SK-N-SH treated with all-trans-retinoic acid at 6 μM for 48 hours (cell line): ENCODE measurements at regions not wholly inside any gene's neighbourhood (a gene's known extent, or its start where the extent isn't known, plus 50 kb on each side); places are given as distances from the start of the nearest gene placed in this dataset.

Source experiments
- ARNTL ChIP-seq: fragments of 450-650 bp; formaldehyde crosslinking; IDR thresholded peaks from 2 replicates; pipeline ENCODE4 v1.5.0; 2020; ENCODE audit warnings: low read depth, mild to moderate bottlenecking, moderate library complexity, borderline replicate concordance
- CSDC2 ChIP-seq: fragments of 250-450 bp; sonication (Bioruptor Pico); IDR thresholded peaks from 2 replicates; pipeline ENCODE4 v1.5.0; 2020; ENCODE audit warnings: mild to moderate bottlenecking, moderate library complexity
- ESRRG ChIP-seq: fragments of 250-450 bp; sonication (Bioruptor Pico); IDR thresholded peaks from 2 replicates; pipeline ENCODE4 v1.6.1; 2021; ENCODE audit warnings: mild to moderate bottlenecking
- GLIS3 ChIP-seq: fragments of 250-450 bp; sonication (Bioruptor Pico); IDR thresholded peaks from 2 replicates; pipeline ENCODE4 v1.5.0; 2020; ENCODE audit warnings: mild to moderate bottlenecking, moderate library complexity
- OSR1 ChIP-seq: fragments of 250-450 bp; sonication (Bioruptor Pico); IDR thresholded peaks from 2 replicates; pipeline ENCODE4 v1.8.0; 2022; ENCODE audit warnings: moderate library complexity, mild to moderate bottlenecking, inconsistent platforms
- PATZ1 ChIP-seq: fragments of 250-450 bp; sonication (Bioruptor Pico); IDR thresholded peaks from 2 replicates; pipeline ENCODE4 v1.8.0; 2020; ENCODE audit warnings: mild to moderate bottlenecking, moderate library complexity, borderline replicate concordance
- POU6F1 ChIP-seq: fragments of 250-450 bp; sonication (Bioruptor Pico); IDR thresholded peaks from 2 replicates; pipeline ENCODE4 v1.8.0; 2021; ENCODE audit warnings: low read depth, mild to moderate bottlenecking, moderate library complexity, borderline replicate concordance
- TCF4 ChIP-seq: fragments of 250-450 bp; sonication (Bioruptor Pico); IDR thresholded peaks from 2 replicates; pipeline ENCODE4 v1.8.0; 2021; ENCODE audit warnings: mild to moderate bottlenecking, moderate library complexity, borderline replicate concordance
- ZFP3 ChIP-seq: fragments of 250-450 bp; sonication (Bioruptor Pico); IDR thresholded peaks from 2 replicates; pipeline ENCODE4 v1.5.0; 2020; ENCODE audit warnings: mild to moderate bottlenecking, moderate library complexity
- ZFP30 ChIP-seq: fragments of 450-650 bp; formaldehyde crosslinking; IDR thresholded peaks from 2 replicates; pipeline ENCODE4 v1.5.0; 2022; ENCODE audit warnings: mild to moderate bottlenecking, moderate library complexity
- ZNF70 ChIP-seq: fragments of 450-650 bp; formaldehyde crosslinking; IDR thresholded peaks from 2 replicates; pipeline ENCODE4 v1.5.0; 2020; ENCODE audit warnings: mild to moderate bottlenecking, moderate library complexity
- ZNF8 ChIP-seq: fragments of 450-650 bp; formaldehyde crosslinking; IDR thresholded peaks from 2 replicates; pipeline ENCODE4 v1.5.0; 2020; ENCODE audit warnings: mild to moderate bottlenecking, moderate library complexity
- TF ChIP-seq, protein P1 (sequence below): fragments of 250-450 bp; sonication (Bioruptor Pico); IDR thresholded peaks from 2 replicates; pipeline ENCODE4 v1.5.1; 2020; ENCODE audit warnings: low read depth, mild to moderate bottlenecking, moderate library complexity
- TF ChIP-seq, protein P2 (sequence below): fragments of 250-450 bp; sonication (Bioruptor Pico); IDR thresholded peaks from 2 replicates; pipeline ENCODE4 v1.5.1; 2021; ENCODE audit warnings: mild to moderate bottlenecking, moderate library complexity

- TF ChIP-seq ZNF8 (no peak), GLIS3 (CRISPR knock-in tag) (no peak), ESRRG (CRISPR knock-in tag) (no peak), PATZ1 (CRISPR knock-in tag) (no peak), OSR1 (no peak), ZFP3 (CRISPR knock-in tag) (no peak), CSDC2 (CRISPR knock-in tag) (no peak), POU6F1 (CRISPR knock-in tag) (no peak), TCF4 (CRISPR knock-in tag) (no peak), ZNF70 (CRISPR knock-in tag) (no peak), ARNTL (CRISPR knock-in tag) (no peak), ZFP30 (CRISPR knock-in tag) (no peak)
- TF ChIP-seq, protein P1, sequence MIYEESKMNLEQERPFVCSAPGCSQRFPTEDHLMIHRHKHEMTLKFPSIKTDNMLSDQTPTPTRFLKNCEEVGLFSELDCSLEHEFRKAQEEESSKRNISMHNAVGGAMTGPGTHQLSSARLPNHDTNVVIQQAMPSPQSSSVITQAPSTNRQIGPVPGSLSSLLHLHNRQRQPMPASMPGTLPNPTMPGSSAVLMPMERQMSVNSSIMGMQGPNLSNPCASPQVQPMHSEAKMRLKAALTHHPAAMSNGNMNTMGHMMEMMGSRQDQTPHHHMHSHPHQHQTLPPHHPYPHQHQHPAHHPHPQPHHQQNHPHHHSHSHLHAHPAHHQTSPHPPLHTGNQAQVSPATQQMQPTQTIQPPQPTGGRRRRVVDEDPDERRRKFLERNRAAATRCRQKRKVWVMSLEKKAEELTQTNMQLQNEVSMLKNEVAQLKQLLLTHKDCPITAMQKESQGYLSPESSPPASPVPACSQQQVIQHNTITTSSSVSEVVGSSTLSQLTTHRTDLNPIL (CRISPR knock-in tag): no peak
- TF ChIP-seq, protein P2, sequence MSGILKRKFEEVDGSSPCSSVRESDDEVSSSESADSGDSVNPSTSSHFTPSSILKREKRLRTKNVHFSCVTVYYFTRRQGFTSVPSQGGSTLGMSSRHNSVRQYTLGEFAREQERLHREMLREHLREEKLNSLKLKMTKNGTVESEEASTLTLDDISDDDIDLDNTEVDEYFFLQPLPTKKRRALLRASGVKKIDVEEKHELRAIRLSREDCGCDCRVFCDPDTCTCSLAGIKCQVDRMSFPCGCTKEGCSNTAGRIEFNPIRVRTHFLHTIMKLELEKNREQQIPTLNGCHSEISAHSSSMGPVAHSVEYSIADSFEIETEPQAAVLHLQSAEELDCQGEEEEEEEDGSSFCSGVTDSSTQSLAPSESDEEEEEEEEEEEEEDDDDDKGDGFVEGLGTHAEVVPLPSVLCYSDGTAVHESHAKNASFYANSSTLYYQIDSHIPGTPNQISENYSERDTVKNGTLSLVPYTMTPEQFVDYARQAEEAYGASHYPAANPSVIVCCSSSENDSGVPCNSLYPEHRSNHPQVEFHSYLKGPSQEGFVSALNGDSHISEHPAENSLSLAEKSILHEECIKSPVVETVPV (CRISPR knock-in tag): no peak
Observed at GRCh38 chr17:71301063-71301462, 819.8 kb upstream of the SOX9 start.
